Nephron progenitor cell (in vitro differentiated cells): ENCODE measurements at regions not wholly inside any gene's neighbourhood (a gene's known extent, or its start where the extent isn't known, plus 50 kb on each side); places are given as distances from the start of the nearest gene placed in this dataset.

Source experiments
- DNase-seq: peaks from one replicate; pipeline ENCODE4 v3.0.0; 2021
- H3K27ac Mint-ChIP-seq: 2 replicates; pipeline ENCODE4 v1.8.0; 2021; ENCODE audit warnings: mild to moderate bottlenecking, moderate library complexity, mixed read lengths
- H3K27me3 Mint-ChIP-seq: 2 replicates; pipeline ENCODE4 v1.8.0; 2021; ENCODE audit warnings: mild to moderate bottlenecking, low read depth, mixed read lengths; ENCODE audit not compliant: poor library complexity
- H3K36me3 Mint-ChIP-seq: 2 replicates; pipeline ENCODE4 v1.8.0; 2021; ENCODE audit warnings: low read depth, mixed read lengths
- H3K4me1 Mint-ChIP-seq: 2 replicates; pipeline ENCODE4 v1.8.0; 2021; ENCODE audit warnings: mixed read lengths
- H3K4me3 Mint-ChIP-seq: 2 replicates; pipeline ENCODE4 v1.8.0; 2021; ENCODE audit warnings: mild to moderate bottlenecking, moderate library complexity, mixed read lengths
- H3K9me3 Mint-ChIP-seq: 2 replicates; pipeline ENCODE4 v1.8.0; 2021; ENCODE audit warnings: mild to moderate bottlenecking, moderate library complexity, mixed read lengths
- CTCF ChIP-seq: fragments of 200-600 bp; sonication (generic); IDR thresholded peaks from 2 replicates; pipeline ENCODE4 v1.5.0; 2021; ENCODE audit warnings: antibody characterized with exemption

GRCh38 chr6:169051371-169051770, 202.3 kb downstream of the THBS2 start:
- H3K27me3 Mint-ChIP-seq: no peaks in the 10 kb centered on the region
- H3K4me1 Mint-ChIP-seq: no peaks in the 10 kb centered on the region
- H3K9me3 Mint-ChIP-seq: peaks cover 21% of the 10 kb centered on the region
- no peaks in the 10 kb centered on the region for H3K36me3 Mint-ChIP-seq
- no peak for DNase-seq
- TF ChIP-seq CTCF: no peak
- no peak overlapping the region for H3K4me3 Mint-ChIP-seq
- no peak overlapping the region for H3K27ac Mint-ChIP-seq

GRCh38 chr6:169048865-169049205, 204.8 kb downstream of the THBS2 start:
- H3K27me3 Mint-ChIP-seq: peaks cover 3% of the 10 kb centered on the region
- peaks cover 4% of the 10 kb centered on the region for H3K9me3 Mint-ChIP-seq
- H3K27ac Mint-ChIP-seq: no peak overlapping the region
- no peak for TF ChIP-seq CTCF
- H3K4me1 Mint-ChIP-seq: no peaks in the 10 kb centered on the region
- H3K4me3 Mint-ChIP-seq: no peak overlapping the region
- H3K36me3 Mint-ChIP-seq: no peaks in the 10 kb centered on the region
- DNase-seq: no peak

- DNase-seq: no peak
- no peaks in the 10 kb centered on the region for H3K4me1 Mint-ChIP-seq
- no peak overlapping the region for H3K4me3 Mint-ChIP-seq
- no peak overlapping the region for H3K27ac Mint-ChIP-seq
- no peaks in the 10 kb centered on the region for H3K36me3 Mint-ChIP-seq
- peaks cover 5% of the 10 kb centered on the region for H3K27me3 Mint-ChIP-seq
- no peak for TF ChIP-seq CTCF
- peaks cover under 1% of the 10 kb centered on the region for H3K9me3 Mint-ChIP-seq
Measured at GRCh38 chr6:169048185-169048864, 205.3 kb downstream of the THBS2 start.

GRCh38 chr6:169047345-169047744, 206.3 kb downstream of the THBS2 start:
- no peak for TF ChIP-seq CTCF
- Mint-ChIP-seq H3K9me3 (no peaks in the 10 kb centered on the region), H3K4me1 (no peaks in the 10 kb centered on the region), H3K36me3 (no peaks in the 10 kb centered on the region), H3K4me3 (no peak overlapping the region), H3K27me3 (peaks cover 6% of the 10 kb centered on the region), H3K27ac (no peak overlapping the region)
- DNase-seq: no peak

GRCh38 chr6:169046483-169047192, 207.0 kb downstream of the THBS2 start:
- Mint-ChIP-seq H3K27me3 (peaks cover 6% of the 10 kb centered on the region), H3K9me3 (no peaks in the 10 kb centered on the region), H3K4me1 (no peaks in the 10 kb centered on the region), H3K4me3 (no peak overlapping the region), H3K27ac (no peak overlapping the region), H3K36me3 (no peaks in the 10 kb centered on the region)
- no peak for TF ChIP-seq CTCF
- no peak for DNase-seq

- no peak overlapping the region for H3K27ac Mint-ChIP-seq
- no peaks in the 10 kb centered on the region for H3K36me3 Mint-ChIP-seq
- no peak overlapping the region for H3K4me3 Mint-ChIP-seq
- H3K9me3 Mint-ChIP-seq: no peaks in the 10 kb centered on the region
- no peak for TF ChIP-seq CTCF
- H3K4me1 Mint-ChIP-seq: no peaks in the 10 kb centered on the region
- peaks cover 6% of the 10 kb centered on the region for H3K27me3 Mint-ChIP-seq
- no peak for DNase-seq
Measured at GRCh38 chr6:169046021-169046420, 207.6 kb downstream of the THBS2 start.
